ENCODE measurements at regions not wholly inside any gene's neighbourhood (a gene's known extent, or its start where the extent isn't known, plus 50 kb on each side); places are given as distances from the start of the nearest gene placed in this dataset.

DNA sequence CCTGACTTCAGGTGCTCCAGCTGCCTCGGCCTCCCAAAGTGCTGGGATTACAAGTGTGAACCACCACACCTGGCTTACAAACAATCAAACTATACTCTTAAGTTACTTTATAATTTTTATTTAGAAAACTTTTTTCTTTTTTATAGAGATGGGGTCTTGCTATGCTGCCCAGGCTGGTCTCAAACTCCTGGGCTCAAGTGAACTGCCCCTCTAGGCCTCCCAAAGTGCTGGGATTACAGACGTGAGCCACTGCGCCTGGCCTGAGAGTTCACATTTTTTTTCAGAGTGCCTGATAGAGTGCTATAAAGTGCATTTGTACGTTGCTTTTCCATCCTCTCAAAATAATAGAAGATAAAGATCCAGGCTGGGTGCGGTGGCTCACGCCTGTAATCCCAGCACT lies 102.0 kb upstream of the TBL1XR1 start:
- TF ChIP-seq, protein P1, sequence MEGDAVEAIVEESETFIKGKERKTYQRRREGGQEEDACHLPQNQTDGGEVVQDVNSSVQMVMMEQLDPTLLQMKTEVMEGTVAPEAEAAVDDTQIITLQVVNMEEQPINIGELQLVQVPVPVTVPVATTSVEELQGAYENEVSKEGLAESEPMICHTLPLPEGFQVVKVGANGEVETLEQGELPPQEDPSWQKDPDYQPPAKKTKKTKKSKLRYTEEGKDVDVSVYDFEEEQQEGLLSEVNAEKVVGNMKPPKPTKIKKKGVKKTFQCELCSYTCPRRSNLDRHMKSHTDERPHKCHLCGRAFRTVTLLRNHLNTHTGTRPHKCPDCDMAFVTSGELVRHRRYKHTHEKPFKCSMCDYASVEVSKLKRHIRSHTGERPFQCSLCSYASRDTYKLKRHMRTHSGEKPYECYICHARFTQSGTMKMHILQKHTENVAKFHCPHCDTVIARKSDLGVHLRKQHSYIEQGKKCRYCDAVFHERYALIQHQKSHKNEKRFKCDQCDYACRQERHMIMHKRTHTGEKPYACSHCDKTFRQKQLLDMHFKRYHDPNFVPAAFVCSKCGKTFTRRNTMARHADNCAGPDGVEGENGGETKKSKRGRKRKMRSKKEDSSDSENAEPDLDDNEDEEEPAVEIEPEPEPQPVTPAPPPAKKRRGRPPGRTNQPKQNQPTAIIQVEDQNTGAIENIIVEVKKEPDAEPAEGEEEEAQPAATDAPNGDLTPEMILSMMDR (IDR thresholded peaks at IDR 0.05), result no peak
- no peak for TF ChIP-seq POLR2A (IDR thresholded peaks at IDR 0.05)
